ENCODE measurements at regions not wholly inside any gene's neighbourhood (a gene's known extent, or its start where the extent isn't known, plus 50 kb on each side); places are given as distances from the start of the nearest gene placed in this dataset.
A peak's percentile ranks its signal among the peaks of the same experiment; 100 is the strongest.
"Not testable (repeated sequence)": the region's sequence is repeated elsewhere in the genome, so short reads cannot be mapped to it uniquely, and the experiment has no call there.

DNA sequence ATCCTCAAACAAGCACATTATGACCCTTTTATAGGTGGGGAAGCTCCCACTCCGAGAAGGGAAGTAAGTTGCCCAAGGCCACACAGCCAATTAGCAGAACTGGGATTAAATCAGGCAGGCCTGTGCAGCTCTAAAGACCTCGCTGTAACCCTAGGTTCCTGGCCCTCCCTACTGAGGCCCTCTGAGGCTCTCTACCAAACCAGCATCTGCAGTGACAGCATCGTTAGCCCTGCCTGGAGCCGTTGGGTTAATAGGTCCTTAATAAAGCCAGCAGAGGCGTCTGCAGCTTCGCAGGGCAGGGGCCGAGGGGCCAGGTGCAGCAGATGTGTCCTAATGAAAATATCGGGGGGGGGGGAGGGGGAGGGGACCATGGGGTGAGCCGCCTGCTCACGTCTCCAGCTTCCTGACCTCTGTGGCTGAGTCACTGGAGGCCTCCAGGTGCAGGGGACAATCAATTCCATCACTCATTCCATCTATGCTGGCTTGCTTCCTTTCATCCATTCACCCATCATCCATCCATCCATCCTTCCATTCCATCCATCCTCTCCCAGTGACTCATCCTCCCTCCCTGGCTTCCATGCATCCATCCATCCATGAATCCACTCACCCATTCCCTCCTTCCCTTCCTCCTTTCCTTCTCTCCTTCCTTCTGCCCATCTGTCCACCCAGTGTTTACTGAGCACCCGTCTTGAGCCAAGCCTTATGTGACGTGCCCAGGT lies 203.9 kb downstream of the C9orf50 start:
- Mint-ChIP-seq H3K4me1 (ENCODE audit: low read depth) (peaks cover 51% of the 10 kb centered on the region), H3K36me3 (ENCODE audit: low read depth) (no peaks in the 10 kb centered on the region), H3K27me3 (ENCODE audit: low read depth) (no peaks in the 10 kb centered on the region), H3K4me3 (no peak overlapping the region), H3K27ac (peak overlapping the region; percentile 41), H3K9me3 (ENCODE audit: insufficient read depth) (no peaks in the 10 kb centered on the region)
- DNase-seq = no peak
- POLR2A ChIA-PET = interaction anchor here (0.8 kb wide), 1 partner anchor 239 kb away, joined by 5 read pairs; the partner anchor contains the start of gene IER5L
- CTCF ChIA-PET = interaction anchor here (2.1 kb wide), 1 partner anchor 42 kb away, joined by 7 read pairs; no protein-coding TSS in a partner anchor
- no peak for ATAC-seq

- H3K27me3 Mint-ChIP-seq (ENCODE audit: low read depth) = no peaks in the 10 kb centered on the region
- H3K36me3 Mint-ChIP-seq (ENCODE audit: low read depth) = no peaks in the 10 kb centered on the region
- ATAC-seq = no peak
- H3K4me3 Mint-ChIP-seq = no peak overlapping the region
- peaks cover 47% of the 10 kb centered on the region for H3K4me1 Mint-ChIP-seq (ENCODE audit: low read depth)
- H3K27ac Mint-ChIP-seq = peak overlapping the region; percentile 41
- POLR2A ChIA-PET = interaction anchor here (0.8 kb wide), 1 partner anchor 238 kb away, joined by 5 read pairs; the partner anchor contains the start of gene IER5L
- no peak for DNase-seq
- CTCF ChIA-PET = interaction anchor here (2.1 kb wide), 1 partner anchor 43 kb away, joined by 7 read pairs; no protein-coding TSS in a partner anchor
- H3K9me3 Mint-ChIP-seq (ENCODE audit: insufficient read depth) = no peaks in the 10 kb centered on the region
Measured at GRCh38 chr9:129415942-129416651, 204.8 kb downstream of the C9orf50 start.

- peak overlapping the region; percentile 84 for H3K27ac Mint-ChIP-seq
- peaks cover 5% of the 10 kb centered on the region for H3K9me3 Mint-ChIP-seq (ENCODE audit: insufficient read depth)
- POLR2A ChIA-PET = no interaction called here
- H3K4me1 Mint-ChIP-seq (ENCODE audit: low read depth) = peaks cover 49% of the 10 kb centered on the region
- H3K27me3 Mint-ChIP-seq (ENCODE audit: low read depth) = no peaks in the 10 kb centered on the region
- DNase-seq = no peak
- ATAC-seq = no peak
- no peak overlapping the region for H3K4me3 Mint-ChIP-seq
- peaks cover 6% of the 10 kb centered on the region for H3K36me3 Mint-ChIP-seq (ENCODE audit: low read depth)
- CTCF ChIA-PET = interaction anchor here (2.1 kb wide), 1 partner anchor 44 kb away, joined by 7 read pairs; no protein-coding TSS in a partner anchor
Measured at GRCh38 chr9:129414993-129415941, 205.6 kb downstream of the C9orf50 start.

DNA sequence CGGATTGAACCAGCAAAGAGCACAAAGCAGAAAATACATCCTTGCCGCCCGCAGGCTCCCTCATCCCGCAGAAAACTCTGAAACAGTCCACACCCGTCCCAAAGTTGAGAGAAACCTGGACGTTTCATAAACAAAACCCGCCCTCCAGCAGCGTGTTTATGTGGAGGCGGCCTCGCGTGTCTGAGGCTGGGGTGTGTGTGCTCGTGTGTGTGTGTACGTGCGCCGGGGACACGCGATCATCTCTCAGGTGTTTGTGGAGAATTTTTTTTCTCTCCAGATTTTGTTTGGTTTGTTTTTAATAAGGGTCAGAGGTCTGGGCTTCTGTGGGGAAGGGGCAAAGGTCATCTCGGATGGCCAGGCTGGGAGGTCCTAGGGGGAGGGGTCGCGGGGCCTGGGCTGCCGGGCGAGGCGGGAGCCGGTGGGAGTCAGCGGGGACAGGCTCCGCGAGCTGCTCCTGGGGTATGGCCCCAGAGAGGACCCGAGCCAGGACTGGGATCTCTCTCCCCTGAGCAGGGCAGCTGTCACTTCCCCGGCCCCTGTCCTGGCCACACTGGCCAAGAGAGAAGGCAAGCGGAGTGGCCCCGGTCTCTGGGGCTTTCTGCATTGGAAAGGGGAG lies 206.4 kb downstream of the C9orf50 start:
- Mint-ChIP-seq H3K4me1 (ENCODE audit: low read depth) (peaks cover 46% of the 10 kb centered on the region), H3K36me3 (ENCODE audit: low read depth) (peaks cover 8% of the 10 kb centered on the region), H3K27ac (peak overlapping the region; percentile 84), H3K4me3 (peak overlapping the region; percentile 73), H3K27me3 (ENCODE audit: low read depth) (no peaks in the 10 kb centered on the region), H3K9me3 (ENCODE audit: insufficient read depth) (peaks cover 5% of the 10 kb centered on the region)
- POLR2A ChIA-PET = no interaction called here
- CTCF ChIA-PET = no interaction called here
- ATAC-seq (no peak), DNase-seq (peak; percentile 51)

GRCh38 chr9:129413537-129414376 lies 207.1 kb downstream of the C9orf50 start:
- Mint-ChIP-seq H3K4me1 (ENCODE audit: low read depth) (peaks cover 46% of the 10 kb centered on the region), H3K27ac (peak overlapping the region; percentile 91), H3K36me3 (ENCODE audit: low read depth) (peaks cover 8% of the 10 kb centered on the region), H3K27me3 (ENCODE audit: low read depth) (no peaks in the 10 kb centered on the region), H3K4me3 (peak overlapping the region; percentile 73), H3K9me3 (ENCODE audit: insufficient read depth) (peaks cover 5% of the 10 kb centered on the region)
- peak; percentile 79 for ATAC-seq
- CTCF ChIA-PET = no interaction called here
- peak; percentile 98 for DNase-seq
- POLR2A ChIA-PET = no interaction called here

GRCh38 chr9:129412814-129413536 lies 207.9 kb downstream of the C9orf50 start:
- Mint-ChIP-seq H3K36me3 (ENCODE audit: low read depth) (peaks cover 8% of the 10 kb centered on the region), H3K9me3 (ENCODE audit: insufficient read depth) (peaks cover 5% of the 10 kb centered on the region)
- CTCF ChIA-PET = no interaction called here

GRCh38 chr9:129412176-129412813 lies 208.6 kb downstream of the C9orf50 start:
- H3K9me3 Mint-ChIP-seq (ENCODE audit: insufficient read depth); ATAC-seq; H3K36me3 Mint-ChIP-seq (ENCODE audit: low read depth); H3K27me3 Mint-ChIP-seq (ENCODE audit: low read depth); CTCF ChIA-PET; DNase-seq: not testable (repeated sequence)
- peak overlapping the region; percentile 71 for H3K4me3 Mint-ChIP-seq
- POLR2A ChIA-PET = interaction anchor here (0.6 kb wide), 1 partner anchor 77 kb away, joined by 3 read pairs; no protein-coding TSS in a partner anchor
- peak overlapping the region; percentile 98 for H3K27ac Mint-ChIP-seq
- H3K4me1 Mint-ChIP-seq (ENCODE audit: low read depth) = peaks cover 48% of the 10 kb centered on the region

More at GRCh38 chr9:129412814-129413536, 207.9 kb downstream of the C9orf50 start:
- DNase-seq (peak; percentile 53), ATAC-seq (peak; percentile 54)
- peak overlapping the region; percentile 98 for H3K27ac Mint-ChIP-seq
- H3K4me1 Mint-ChIP-seq (ENCODE audit: low read depth) = peaks cover 46% of the 10 kb centered on the region
- H3K27me3 Mint-ChIP-seq (ENCODE audit: low read depth) = no peaks in the 10 kb centered on the region
- POLR2A ChIA-PET = interaction anchor here (0.6 kb wide), 2 partner anchors 76 to 394 kb away, joined by 3 read pairs; no protein-coding TSS in a partner anchor
- H3K4me3 Mint-ChIP-seq = peak overlapping the region; percentile 71

- no peak overlapping the region for H3K27ac Mint-ChIP-seq
Measured at GRCh38 chr9:129411501-129412175, 209.3 kb downstream of the C9orf50 start.

GRCh38 chr9:129410226-129410625 lies 210.7 kb downstream of the C9orf50 start:
- ChIA-PET CTCF (no interaction called here), POLR2A (no interaction called here)
- Mint-ChIP-seq H3K9me3 (ENCODE audit: insufficient read depth) (peaks cover 5% of the 10 kb centered on the region), H3K4me3 (no peak overlapping the region), H3K27ac (peak overlapping the region; percentile 55), H3K27me3 (ENCODE audit: low read depth) (peaks cover 3% of the 10 kb centered on the region), H3K36me3 (ENCODE audit: low read depth) (peaks cover 8% of the 10 kb centered on the region), H3K4me1 (ENCODE audit: low read depth) (peaks cover 34% of the 10 kb centered on the region)
- DNase-seq = no peak
- ATAC-seq = no peak

More at GRCh38 chr9:129411501-129412175, 209.3 kb downstream of the C9orf50 start:
- ChIA-PET CTCF (no interaction called here), POLR2A (no interaction called here)
- H3K4me1 Mint-ChIP-seq (ENCODE audit: low read depth) = peaks cover 45% of the 10 kb centered on the region
- no peak for ATAC-seq
- H3K4me3 Mint-ChIP-seq = no peak overlapping the region
- DNase-seq = no peak
- peaks cover 8% of the 10 kb centered on the region for H3K36me3 Mint-ChIP-seq (ENCODE audit: low read depth)
- peaks cover 3% of the 10 kb centered on the region for H3K27me3 Mint-ChIP-seq (ENCODE audit: low read depth)
- peaks cover 5% of the 10 kb centered on the region for H3K9me3 Mint-ChIP-seq (ENCODE audit: insufficient read depth)

Measured in activated CD8-positive, alpha-beta T cell treated with anti-CD3 and anti-CD28 coated beads, Interleukin-2, amount 10 ng/mL, durations not matched to agents 7 days and 5 days (primary cell).